Left forelimb (tissue), 1 donor: ENCODE measurements at regions not wholly inside any gene's neighbourhood (a gene's known extent, or its start where the extent isn't known, plus 50 kb on each side); places are given as distances from the start of the nearest gene placed in this dataset.

Experiments used
- DNase-seq: peaks from one replicate; pipeline ENCODE4 v3.0.0-alpha.2; 2018; ENCODE audit warnings: low spot score

DNA sequence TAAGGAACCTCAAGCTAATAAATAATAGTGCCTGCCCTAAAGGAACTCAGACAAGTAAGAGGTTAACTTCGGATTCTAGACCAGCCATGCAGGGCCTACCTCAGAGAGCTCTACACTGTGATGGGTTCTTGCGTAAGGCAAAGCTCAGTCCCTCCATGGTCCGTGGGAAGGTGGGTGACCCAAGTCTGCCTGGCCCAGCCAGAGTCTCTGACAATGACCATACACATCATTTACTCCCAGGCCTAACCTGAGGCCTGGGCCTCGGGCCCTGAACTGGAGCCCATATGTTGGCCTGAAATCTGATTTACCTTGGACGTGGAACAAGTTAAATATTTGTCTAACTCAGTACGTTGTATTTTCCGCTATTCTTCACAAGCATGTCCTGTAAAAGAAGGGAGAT, 55.1 kb downstream of the TMEM174 start:
- DNase-seq = no peak
